Activated CD4-positive, alpha-beta memory T cell treated with anti-CD3 and anti-CD28 coated beads for 36 hours (primary cell): ENCODE measurements at regions not wholly inside any gene's neighbourhood (a gene's known extent, or its start where the extent isn't known, plus 50 kb on each side); places are given as distances from the start of the nearest gene placed in this dataset.

Experiments
- CTCF ChIA-PET: fragments of 350-600 bp; sonication (Branson Sonifier 250); formaldehyde crosslinking; loops from one replicate; lab custom pipeline; 2021; ENCODE audit warnings: antibody characterized with exemption, inconsistent platforms; lab: Charles Lee
- POLR2A ChIA-PET: fragments of 350-600 bp; sonication (Branson Sonifier 250); formaldehyde crosslinking; loops from one replicate; lab custom pipeline; 2021; ENCODE audit warnings: antibody characterized with exemption; lab: Charles Lee
- DNase-seq: peaks from one replicate; pipeline ENCODE4 v3.0.0-alpha.2; 2020
- H3K27ac Mint-ChIP-seq: one replicate; pipeline ENCODE4 v1.8.0; 2021; ENCODE audit warnings: mixed read lengths
- H3K27me3 Mint-ChIP-seq: one replicate; pipeline ENCODE4 v1.8.0; 2021; ENCODE audit warnings: mixed read lengths
- H3K36me3 Mint-ChIP-seq: one replicate; pipeline ENCODE4 v1.8.0; 2021; ENCODE audit warnings: mixed read lengths
- H3K4me1 Mint-ChIP-seq: one replicate; pipeline ENCODE4 v1.8.0; 2021; ENCODE audit warnings: low read depth, mixed read lengths
- H3K4me3 Mint-ChIP-seq: one replicate; pipeline ENCODE4 v1.8.0; 2021; ENCODE audit warnings: mild to moderate bottlenecking, mixed read lengths
- H3K9me3 Mint-ChIP-seq: one replicate; pipeline ENCODE4 v1.8.0; 2021; ENCODE audit warnings: mixed read lengths
- intact Hi-C: fragments of 100-400 bp; cut with micrococcal nuclease; formaldehyde crosslinking; loops from one replicate; pipeline ENCODE4 v1.15.1; 2023

GRCh38 chr13:109301726-109302125 is 484.7 kb downstream of the IRS2 start:
- POLR2A ChIA-PET, result no interaction called here
- H3K27me3 Mint-ChIP-seq, result peaks cover 2% of the 10 kb centered on the region
- DNase-seq, result no peak
- no peaks in the 10 kb centered on the region for H3K4me1 Mint-ChIP-seq
- H3K4me3 Mint-ChIP-seq, result no peak overlapping the region
- CTCF ChIA-PET, result interaction anchor here (0.7 kb wide), 1 partner anchor 329 kb away, joined by 3 read pairs; no protein-coding TSS in a partner anchor
- no peaks in the 10 kb centered on the region for H3K9me3 Mint-ChIP-seq
- H3K27ac Mint-ChIP-seq, result no peak overlapping the region
- H3K36me3 Mint-ChIP-seq, result no peaks in the 10 kb centered on the region
- intact Hi-C loops, result no loop called here

GRCh38 chr13:109301276-109301675 is 485.1 kb downstream of the IRS2 start:
- H3K9me3 Mint-ChIP-seq, result no peaks in the 10 kb centered on the region
- DNase-seq, result no peak
- H3K4me1 Mint-ChIP-seq, result no peaks in the 10 kb centered on the region
- intact Hi-C loops, result no loop called here
- no peaks in the 10 kb centered on the region for H3K36me3 Mint-ChIP-seq
- peaks cover 2% of the 10 kb centered on the region for H3K27me3 Mint-ChIP-seq
- ChIA-PET POLR2A (no interaction called here), CTCF (no interaction called here)
- no peak overlapping the region for H3K4me3 Mint-ChIP-seq
- H3K27ac Mint-ChIP-seq, result no peak overlapping the region

- no peak overlapping the region for H3K4me3 Mint-ChIP-seq
- DNase-seq, result no peak
- no peaks in the 10 kb centered on the region for H3K4me1 Mint-ChIP-seq
- CTCF ChIA-PET, result no interaction called here
- intact Hi-C loops, result no loop called here
- H3K9me3 Mint-ChIP-seq, result peaks cover 3% of the 10 kb centered on the region
- POLR2A ChIA-PET, result no interaction called here
- peaks cover 3% of the 10 kb centered on the region for H3K27me3 Mint-ChIP-seq
- no peaks in the 10 kb centered on the region for H3K36me3 Mint-ChIP-seq
- H3K27ac Mint-ChIP-seq, result no peak overlapping the region
Measured at GRCh38 chr13:109297628-109298027, 488.8 kb downstream of the IRS2 start.

GRCh38 chr13:109293166-109293565 is 493.2 kb downstream of the IRS2 start:
- no peaks in the 10 kb centered on the region for H3K36me3 Mint-ChIP-seq
- peaks cover 2% of the 10 kb centered on the region for H3K27me3 Mint-ChIP-seq
- intact Hi-C loops, result no loop called here
- ChIA-PET POLR2A (no interaction called here), CTCF (no interaction called here)
- H3K4me1 Mint-ChIP-seq, result no peaks in the 10 kb centered on the region
- no peak overlapping the region for H3K27ac Mint-ChIP-seq
- H3K9me3 Mint-ChIP-seq, result peaks cover 3% of the 10 kb centered on the region
- DNase-seq, result no peak
- H3K4me3 Mint-ChIP-seq, result no peak overlapping the region

GRCh38 chr13:109288151-109288709 is 498.2 kb downstream of the IRS2 start:
- ChIA-PET CTCF (no interaction called here), POLR2A (no interaction called here)
- DNase-seq, result no peak
- Mint-ChIP-seq H3K36me3 (no peaks in the 10 kb centered on the region), H3K4me1 (no peaks in the 10 kb centered on the region), H3K27ac (no peak overlapping the region), H3K27me3 (no peaks in the 10 kb centered on the region), H3K4me3 (no peak overlapping the region), H3K9me3 (no peaks in the 10 kb centered on the region)
- intact Hi-C loops, result no loop called here

- Mint-ChIP-seq H3K36me3 (no peaks in the 10 kb centered on the region), H3K27me3 (no peaks in the 10 kb centered on the region), H3K4me1 (no peaks in the 10 kb centered on the region), H3K9me3 (no peaks in the 10 kb centered on the region), H3K4me3 (no peak overlapping the region), H3K27ac (no peak overlapping the region)
- no peak for DNase-seq
- intact Hi-C loops, result no loop called here
- ChIA-PET POLR2A (no interaction called here), CTCF (no interaction called here)
Measured at GRCh38 chr13:109287553-109287952, 498.8 kb downstream of the IRS2 start.

GRCh38 chr13:109285586-109285985 is 500.8 kb downstream of the IRS2 start:
- ChIA-PET CTCF (no interaction called here), POLR2A (no interaction called here)
- H3K4me1 Mint-ChIP-seq, result no peaks in the 10 kb centered on the region
- intact Hi-C loops, result no loop called here
- no peak overlapping the region for H3K27ac Mint-ChIP-seq
- no peak for DNase-seq
- peaks cover 1% of the 10 kb centered on the region for H3K27me3 Mint-ChIP-seq
- H3K4me3 Mint-ChIP-seq, result no peak overlapping the region
- no peaks in the 10 kb centered on the region for H3K36me3 Mint-ChIP-seq
- H3K9me3 Mint-ChIP-seq, result no peaks in the 10 kb centered on the region

- Mint-ChIP-seq H3K27ac (no peak overlapping the region), H3K27me3 (peaks cover 1% of the 10 kb centered on the region), H3K4me1 (no peaks in the 10 kb centered on the region), H3K9me3 (no peaks in the 10 kb centered on the region), H3K36me3 (no peaks in the 10 kb centered on the region), H3K4me3 (no peak overlapping the region)
- no peak for DNase-seq
- ChIA-PET POLR2A (no interaction called here), CTCF (no interaction called here)
- intact Hi-C loops, result no loop called here
Measured at GRCh38 chr13:109281903-109282635, 504.3 kb downstream of the IRS2 start.

GRCh38 chr13:109281017-109281902 is 505.1 kb downstream of the IRS2 start:
- Mint-ChIP-seq H3K9me3 (no peaks in the 10 kb centered on the region), H3K27ac (no peak overlapping the region), H3K36me3 (no peaks in the 10 kb centered on the region), H3K27me3 (peaks cover 1% of the 10 kb centered on the region), H3K4me3 (no peak overlapping the region), H3K4me1 (no peaks in the 10 kb centered on the region)
- ChIA-PET CTCF (no interaction called here), POLR2A (no interaction called here)
- intact Hi-C loops, result no loop called here
- DNase-seq, result no peak

- Mint-ChIP-seq H3K27ac (no peak overlapping the region), H3K27me3 (no peaks in the 10 kb centered on the region), H3K36me3 (no peaks in the 10 kb centered on the region), H3K4me3 (no peak overlapping the region), H3K9me3 (no peaks in the 10 kb centered on the region), H3K4me1 (no peaks in the 10 kb centered on the region)
- intact Hi-C loops, result no loop called here
- POLR2A ChIA-PET, result no interaction called here
- no peak for DNase-seq
- CTCF ChIA-PET, result no interaction called here
Measured at GRCh38 chr13:109276261-109276660, 510.1 kb downstream of the IRS2 start.

- Mint-ChIP-seq H3K36me3 (no peaks in the 10 kb centered on the region), H3K4me3 (no peak overlapping the region), H3K27ac (no peak overlapping the region), H3K4me1 (no peaks in the 10 kb centered on the region), H3K27me3 (no peaks in the 10 kb centered on the region), H3K9me3 (no peaks in the 10 kb centered on the region)
- ChIA-PET POLR2A (no interaction called here), CTCF (no interaction called here)
- intact Hi-C loops, result no loop called here
- no peak for DNase-seq
Measured at GRCh38 chr13:109275852-109276251, 510.5 kb downstream of the IRS2 start.

- DNase-seq, result no peak
- Mint-ChIP-seq H3K9me3 (no peaks in the 10 kb centered on the region), H3K4me1 (no peaks in the 10 kb centered on the region), H3K4me3 (no peak overlapping the region), H3K27ac (no peak overlapping the region), H3K36me3 (no peaks in the 10 kb centered on the region), H3K27me3 (no peaks in the 10 kb centered on the region)
- intact Hi-C loops, result no loop called here
- ChIA-PET POLR2A (no interaction called here), CTCF (no interaction called here)
Measured at GRCh38 chr13:109275139-109275745, 511.1 kb downstream of the IRS2 start.
